HG03460 (cell line): ENCODE measurements at regions not wholly inside any gene's neighbourhood (a gene's known extent, or its start where the extent isn't known, plus 50 kb on each side); places are given as distances from the start of the nearest gene placed in this dataset.
"Not testable (repeated sequence)": the region's sequence is repeated elsewhere in the genome, so short reads cannot be mapped to it uniquely, and the experiment has no call there.

Experiments
- ATAC-seq: cut with Tn5 transposase; IDR thresholded peaks from one replicate; pipeline ENCODE4 v1.9.1; 2021; ENCODE audit not compliant: unreplicated experiment

- no peak for ATAC-seq
These were observed 181.8 kb upstream of the CACNA2D1 start for GRCh38 chr7:82625377-82625776.

GRCh38 chr7:82624965-82625364 is 181.4 kb upstream of the CACNA2D1 start:
- ATAC-seq, result no peak

DNA sequence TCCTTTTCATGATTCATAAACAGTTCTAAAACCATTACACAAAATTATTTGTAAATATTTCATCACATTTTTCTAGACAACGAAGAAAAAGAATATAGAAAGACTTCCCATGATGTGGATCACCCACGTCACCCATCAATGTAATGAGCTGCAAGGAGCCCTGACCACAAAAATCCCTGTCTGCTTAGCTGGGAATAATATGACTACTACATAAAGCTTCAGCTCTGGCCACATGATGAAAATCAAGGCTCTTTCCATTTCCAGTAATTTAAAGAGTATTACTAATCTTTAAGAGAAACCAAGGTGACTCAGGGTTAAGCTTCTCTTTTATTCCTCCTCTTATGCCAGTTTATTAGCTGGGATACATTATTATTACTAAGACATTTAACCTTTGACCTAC is 180.8 kb upstream of the CACNA2D1 start:
- no peak for ATAC-seq

GRCh38 chr7:82623812-82624211 is 180.2 kb upstream of the CACNA2D1 start:
- no peak for ATAC-seq

GRCh38 chr7:82617156-82617555 is 173.6 kb upstream of the CACNA2D1 start:
- ATAC-seq, result no peak

DNA sequence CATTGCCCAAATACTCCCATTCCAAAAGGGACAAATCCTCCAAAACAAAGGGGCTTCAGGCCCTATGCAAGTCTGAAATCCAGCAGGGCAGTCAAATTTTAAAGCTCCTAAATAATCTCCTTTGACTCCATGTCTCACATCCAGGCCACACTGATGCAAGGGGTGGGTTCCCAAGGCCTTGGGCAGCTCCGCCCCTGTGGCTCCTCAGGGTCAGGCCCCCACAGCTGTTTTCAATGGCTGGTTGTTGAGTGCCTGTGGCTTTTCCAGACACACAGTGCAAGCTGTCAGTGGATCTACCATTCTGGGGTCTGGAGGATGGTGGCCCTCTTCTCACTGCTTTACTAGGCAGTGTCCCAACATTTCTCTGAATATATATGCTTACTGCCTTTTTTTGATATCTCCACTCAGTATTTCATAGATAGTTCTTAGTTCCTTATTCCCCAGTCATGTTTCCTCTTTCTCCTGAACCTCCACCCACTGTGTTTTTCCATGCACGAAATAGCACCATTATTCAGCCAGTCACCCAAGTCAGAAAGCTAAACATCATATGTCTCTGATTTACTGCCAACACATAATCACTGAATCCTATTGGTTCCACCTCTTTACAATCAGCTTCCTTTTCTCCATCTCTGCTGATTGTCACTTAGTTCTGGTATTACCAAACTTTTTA is 172.6 kb upstream of the CACNA2D1 start:
- no peak for ATAC-seq

DNA sequence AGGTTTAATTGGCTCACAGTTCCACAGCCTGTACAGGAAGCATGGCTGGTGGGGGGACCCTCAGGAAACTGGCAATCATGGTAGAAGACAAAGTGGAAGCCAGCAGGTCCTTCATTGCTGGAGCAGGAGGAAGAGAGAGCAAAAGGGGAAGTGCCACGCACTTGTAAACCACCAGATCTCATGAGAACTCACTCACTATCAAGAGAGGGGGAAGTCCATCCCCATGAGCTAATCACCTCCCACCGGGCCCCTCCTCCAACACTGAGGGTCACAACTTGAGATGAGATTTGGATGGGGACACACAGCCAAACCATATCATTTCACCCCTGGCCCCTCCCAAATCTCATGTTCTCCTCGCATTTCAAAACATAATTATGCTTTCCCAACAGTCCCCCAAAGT is 171.9 kb upstream of the CACNA2D1 start:
- ATAC-seq, result no peak

GRCh38 chr7:82609746-82610145 is 166.2 kb upstream of the CACNA2D1 start:
- ATAC-seq, result no peak

GRCh38 chr7:82605247-82605864 is 161.8 kb upstream of the CACNA2D1 start:
- ATAC-seq, result peak; percentile 61

GRCh38 chr7:82602066-82602465 is 158.5 kb upstream of the CACNA2D1 start:
- no peak for ATAC-seq

DNA sequence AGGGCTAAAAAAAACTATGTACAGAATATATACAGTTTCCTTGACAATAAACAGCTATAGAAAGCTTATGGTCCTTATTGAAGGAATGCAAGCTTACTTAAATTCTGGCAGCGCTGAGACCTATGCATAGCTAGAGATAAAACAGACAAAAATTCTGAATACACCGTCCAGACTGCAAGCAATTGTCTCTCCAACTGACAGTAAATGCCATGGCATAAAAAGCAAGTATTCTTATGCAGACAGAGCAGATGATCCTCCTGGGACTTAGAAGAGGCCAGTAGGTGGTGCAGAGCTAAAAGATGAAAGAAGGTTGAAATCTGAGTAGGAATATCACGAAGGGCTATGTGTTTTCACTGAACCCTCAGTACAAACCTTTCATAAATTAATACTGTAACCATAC is 157.0 kb upstream of the CACNA2D1 start:
- ATAC-seq, result no peak

GRCh38 chr7:82599895-82600294 is 156.3 kb upstream of the CACNA2D1 start:
- no peak for ATAC-seq

GRCh38 chr7:82598958-82599357 is 155.4 kb upstream of the CACNA2D1 start:
- no peak for ATAC-seq

DNA sequence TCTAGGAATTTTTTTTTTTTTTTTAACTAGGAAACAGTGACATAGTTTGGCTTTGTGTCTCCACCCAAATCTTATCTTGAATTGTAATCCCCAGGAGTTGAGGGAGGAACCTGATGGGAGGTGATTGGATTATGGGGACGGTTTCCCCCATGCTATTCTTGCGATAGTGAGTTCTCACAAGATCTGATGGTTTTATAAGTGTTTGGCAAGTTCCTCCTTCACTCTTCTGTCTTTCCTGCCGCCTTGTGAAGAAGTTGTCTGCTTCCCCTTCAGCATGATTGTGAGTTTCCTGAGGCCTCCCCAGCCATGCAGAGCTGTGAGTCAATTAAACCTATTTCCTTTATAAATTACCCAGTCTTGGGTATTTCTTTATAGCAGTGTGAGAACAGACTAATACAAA is 152.2 kb upstream of the CACNA2D1 start:
- not testable (repeated sequence) for ATAC-seq

DNA sequence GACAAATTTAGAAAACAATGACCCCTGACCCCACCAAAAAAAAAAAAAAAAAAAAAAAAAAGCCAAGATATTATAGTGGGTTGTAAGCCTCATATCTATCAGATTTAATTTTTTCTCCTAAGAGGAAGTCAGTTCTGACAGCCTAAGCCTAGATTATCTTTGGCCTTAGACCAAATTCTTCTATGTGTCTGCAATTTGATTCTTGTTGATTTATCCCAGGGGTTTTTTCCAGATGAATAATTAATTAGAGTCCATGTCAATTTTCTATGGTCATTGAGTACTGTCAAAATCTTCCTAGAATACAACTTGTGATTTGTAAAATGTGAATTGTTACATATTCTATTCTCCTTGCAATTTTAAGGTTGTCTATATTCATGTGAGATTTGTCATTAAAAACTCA is 151.6 kb upstream of the CACNA2D1 start:
- no peak for ATAC-seq

DNA sequence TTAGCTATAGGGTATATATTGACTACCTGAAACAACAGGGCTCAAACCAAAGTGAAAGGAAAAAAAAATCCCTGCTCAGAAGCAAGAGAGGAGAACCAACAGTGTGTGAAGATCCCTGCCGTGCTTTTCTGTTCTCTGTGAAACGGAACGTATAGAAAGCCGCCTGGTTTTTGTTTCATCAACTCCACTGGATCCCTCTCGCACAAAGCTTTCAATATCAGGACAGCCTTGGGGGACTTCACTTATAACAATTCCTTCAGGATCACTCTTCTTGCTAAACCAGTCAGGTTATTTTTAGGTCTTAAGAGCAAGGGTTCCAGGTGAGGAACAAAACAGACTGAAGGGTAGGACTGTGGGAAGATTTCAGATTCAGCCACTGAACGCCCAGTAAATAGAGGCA is 151.1 kb upstream of the CACNA2D1 start:
- ATAC-seq, result no peak

GRCh38 chr7:82593780-82594179 is 150.2 kb upstream of the CACNA2D1 start:
- no peak for ATAC-seq

GRCh38 chr7:82592416-82592815 is 148.8 kb upstream of the CACNA2D1 start:
- no peak for ATAC-seq

DNA sequence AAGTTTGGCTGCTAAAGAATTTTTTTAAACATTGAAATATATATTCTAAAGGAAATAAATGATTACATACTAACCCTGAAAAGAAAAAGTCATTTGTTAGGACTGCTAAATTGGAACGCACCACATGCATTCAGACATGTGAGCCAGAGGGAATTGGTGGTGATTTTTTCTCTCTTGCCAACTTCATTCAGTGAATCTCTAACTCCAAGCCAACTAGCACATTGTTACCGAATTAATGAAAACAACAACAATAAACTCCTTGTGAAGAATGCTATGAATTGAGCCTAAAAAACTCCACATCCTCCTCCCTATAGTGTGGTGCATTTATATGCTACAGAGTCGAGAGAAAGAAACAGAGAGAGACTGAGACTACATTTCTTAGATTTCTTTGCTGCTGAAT is 135.5 kb upstream of the CACNA2D1 start:
- no peak for ATAC-seq

- ATAC-seq, result no peak
These were observed 134.9 kb upstream of the CACNA2D1 start for GRCh38 chr7:82578430-82578829.

- ATAC-seq, result peak; percentile 94
These were observed 128.8 kb upstream of the CACNA2D1 start for GRCh38 chr7:82572195-82572880.

GRCh38 chr7:82571047-82571446 is 127.5 kb upstream of the CACNA2D1 start:
- not testable (repeated sequence) for ATAC-seq
